HCT116 (cell line): ENCODE measurements at regions not wholly inside any gene's neighbourhood (a gene's known extent, or its start where the extent isn't known, plus 50 kb on each side); places are given as distances from the start of the nearest gene placed in this dataset.

Experiments
- ATAC-seq: fragments of 200-7000 bp; cut with Tn5 transposase; 2 replicates; pipeline ENCODE4 v1.9.1; 2020; ENCODE audit warnings: mild to moderate bottlenecking, moderate library complexity
- BruUV-seq: library from RNA; stranded (reverse); fragments of 400-500 nt; replicated peaks from 2 replicates; lab custom pipeline; 2021; lab: Mats Ljungman, UMichigan
- CTCF ChIA-PET: fragments of 300-600 bp; sonication (Branson Sonifier 250); formaldehyde crosslinking; loops from one replicate; lab custom pipeline; 2021; ENCODE audit warnings: antibody characterized with exemption; lab: Charles Lee
- POLR2A ChIA-PET: fragments of 300-600, 350-600 bp; sonication (Branson Sonifier 250); formaldehyde crosslinking; loops from one replicate; lab custom pipeline; 2021; ENCODE audit warnings: antibody characterized with exemption; lab: Charles Lee
- RAD21 ChIA-PET, 2 experiments: fragments of 300-600 bp; sonication (Branson Sonifier 250); formaldehyde crosslinking; loops; one replicate each; lab custom pipeline; 2023; ENCODE audit warnings: low total read pairs in 2 of 2; ENCODE audit not compliant: uncharacterized antibody in 2 of 2, unreplicated experiment in 2 of 2, low non-redundant PET in 1 of 2; lab: Charles Lee
- DNase-seq: peaks from one replicate; pipeline ENCODE4 v3.0.0-alpha.2; 2010; ENCODE audit warnings: low read depth, low spot score
- H2AFZ ChIP-seq: fragments of 200-600 bp; shearing (Covaris generic), sonication (generic); 2 replicates; pipeline ENCODE4 v1.6.1; 2017; ENCODE audit warnings: low read depth, mixed run types, mixed read lengths, antibody characterized with exemption, low read length; ENCODE audit not compliant: poor library complexity, severe bottlenecking
- H3K27ac ChIP-seq: 2 replicates; pipeline ENCODE4 v1.5.1; 2012; ENCODE audit warnings: low read depth, low read length
- H3K27me3 ChIP-seq: fragments of 200-600 bp; sonication (generic); 2 replicates; pipeline ENCODE4 v1.6.1; 2016; ENCODE audit warnings: mixed run types, low read length, mixed read lengths; ENCODE audit not compliant: insufficient read depth
- H3K36me3 ChIP-seq, 2 experiments: fragments of 200-500 bp in 1 of 2; fragments of 200-600 bp in 1 of 2; sonication (Bioruptor generic) in 1 of 2; sonication (generic) in 1 of 2; 2 replicates each; pipeline versions ENCODE4 v1.5.1 to v1.6.1; 2014 to 2016; ENCODE audit warnings: low read length in 2 of 2, inconsistent platforms in 1 of 2, mixed read lengths in 1 of 2, mixed run types in 1 of 2; ENCODE audit not compliant: insufficient read depth in 2 of 2, control insufficient read depth in 1 of 2
- H3K4me1 ChIP-seq, 2 experiments: fragments of 200-600 bp in 1 of 2; sonication (generic) in 1 of 2; 2 replicates each; pipeline versions ENCODE4 v1.5.1 to v1.6.1; 2012 to 2017; ENCODE audit warnings: low read length in 2 of 2, inconsistent platforms in 1 of 2, mild to moderate bottlenecking in 1 of 2, mixed read lengths in 1 of 2, mixed run types in 1 of 2, moderate library complexity in 1 of 2; ENCODE audit not compliant: insufficient read depth in 2 of 2, control insufficient read depth in 1 of 2
- H3K4me2 ChIP-seq: fragments of 200-600 bp; sonication (generic); 2 replicates; pipeline ENCODE4 v1.6.1; 2017; ENCODE audit warnings: mixed run types, low read length, mixed read lengths
- H3K4me3 ChIP-seq, 2 experiments: fragments of 200-600 bp in 1 of 2; sonication (generic) in 1 of 2; replicated peaks in 1 of 2; 2 replicates each; pipeline ENCODE4 v1.5.1; 2011 to 2016; ENCODE audit warnings: low read length in 2 of 2, control low read depth in 1 of 2, low read depth in 1 of 2, mild to moderate bottlenecking in 1 of 2, mixed read lengths in 1 of 2, mixed run types in 1 of 2
- H3K79me2 ChIP-seq: fragments of 200-600 bp; sonication (generic); 2 replicates; pipeline ENCODE4 v1.6.1; 2017; ENCODE audit warnings: mild to moderate bottlenecking, mixed run types, low read length, moderate library complexity, mixed read lengths; ENCODE audit not compliant: insufficient read depth
- H3K9ac ChIP-seq: fragments of 200-600 bp; sonication (generic); 2 replicates; pipeline ENCODE4 v1.6.1; 2016; ENCODE audit warnings: low read length, mixed read lengths
- H3K9me2 ChIP-seq: fragments of 200-600 bp; sonication (generic), shearing (Covaris generic); 2 replicates; pipeline ENCODE4 v1.6.1; 2017; ENCODE audit warnings: mixed run types, mild to moderate bottlenecking, moderate library complexity; ENCODE audit not compliant: insufficient read depth
- H3K9me3 ChIP-seq, 2 experiments: fragments of 200-500 bp in 1 of 2; fragments of 200-600 bp in 1 of 2; sonication (Bioruptor generic) in 1 of 2; sonication (generic) in 1 of 2; 2 replicates each; pipeline ENCODE4 v1.6.1; 2014 to 2017; ENCODE audit warnings: low read length in 2 of 2, mixed read lengths in 2 of 2, inconsistent platforms in 1 of 2, low read depth in 1 of 2, mild to moderate bottlenecking in 1 of 2, mixed run types in 1 of 2, moderate library complexity in 1 of 2; ENCODE audit not compliant: control insufficient read depth in 1 of 2, insufficient read depth in 1 of 2
- H4K20me1 ChIP-seq: fragments of 200-600 bp; sonication (generic), shearing (Covaris generic); 2 replicates; pipeline ENCODE4 v1.6.1; 2017; ENCODE audit warnings: mixed run types, mild to moderate bottlenecking, moderate library complexity; ENCODE audit not compliant: insufficient read depth
- CEBPB ChIP-seq: IDR thresholded peaks from 2 replicates; pipeline ENCODE4 v1.6.1; 2012; ENCODE audit warnings: low read depth
- EGR1 ChIP-seq: IDR thresholded peaks from 2 replicates; pipeline ENCODE4 v1.6.1; 2012; ENCODE audit warnings: low read depth
- ZBTB33 ChIP-seq: IDR thresholded peaks from 2 replicates; pipeline ENCODE4 v1.6.1; 2011; ENCODE audit warnings: mild to moderate bottlenecking, low read length, moderate library complexity; ENCODE audit not compliant: insufficient replicate concordance; ENCODE audit errors: extremely low read depth
- ZFX ChIP-seq: fragments of 450-650 bp; IDR thresholded peaks from 2 replicates; pipeline ENCODE4 v1.6.1; 2017
- intact Hi-C: fragments of 100-400 bp; cut with micrococcal nuclease; formaldehyde crosslinking; loops from 2 replicates; pipeline ENCODE4 v1.10.0; 2022
- TF ChIP-seq, protein P1 (sequence below), 3 experiments: fragments of 200-600 bp in 1 of 3; sonication (generic) in 1 of 3; IDR thresholded peaks in 2 of 3; conservative IDR thresholded peaks in 1 of 3; 2 replicates each; pipeline ENCODE4 v1.5.1; 2012 to 2017; ENCODE audit warnings: low read depth in 2 of 3, low read length in 2 of 3, antibody characterized with exemption in 1 of 3, borderline replicate concordance in 1 of 3, control low read depth in 1 of 3, mild to moderate bottlenecking in 1 of 3, mixed read lengths in 1 of 3, mixed run types in 1 of 3, moderate library complexity in 1 of 3; ENCODE audit not compliant: insufficient read depth in 1 of 3

GRCh38 chr5:145068721-145069120, 766.4 kb downstream of the PRELID2 start:
- Histone ChIP-seq H3K4me1 (no peaks in the 10 kb centered on the region), H2AFZ (no peak overlapping the region), H3K9me3 (no peaks in the 10 kb centered on the region), H3K27me3 (peaks cover 24% of the 10 kb centered on the region), H3K4me2 (no peak overlapping the region), H3K36me3 (no peaks in the 10 kb centered on the region), H3K4me3 (no peak overlapping the region), H4K20me1 (no peaks in the 10 kb centered on the region; the same call in 1 of the 2 replicates), H3K27ac (no peak overlapping the region), H3K79me2 (no peaks in the 10 kb centered on the region), H3K9me2 (no peaks in the 10 kb centered on the region), H3K9ac (no peak overlapping the region)
- ChIA-PET POLR2A (no interaction called here), CTCF (no interaction called here), RAD21 (no interaction called here)
- intact Hi-C loops, result no loop called here
- TF ChIP-seq ZBTB33 (no peak), CEBPB (no peak), ZFX (no peak), EGR1 (no peak)
- TF ChIP-seq, protein P1, sequence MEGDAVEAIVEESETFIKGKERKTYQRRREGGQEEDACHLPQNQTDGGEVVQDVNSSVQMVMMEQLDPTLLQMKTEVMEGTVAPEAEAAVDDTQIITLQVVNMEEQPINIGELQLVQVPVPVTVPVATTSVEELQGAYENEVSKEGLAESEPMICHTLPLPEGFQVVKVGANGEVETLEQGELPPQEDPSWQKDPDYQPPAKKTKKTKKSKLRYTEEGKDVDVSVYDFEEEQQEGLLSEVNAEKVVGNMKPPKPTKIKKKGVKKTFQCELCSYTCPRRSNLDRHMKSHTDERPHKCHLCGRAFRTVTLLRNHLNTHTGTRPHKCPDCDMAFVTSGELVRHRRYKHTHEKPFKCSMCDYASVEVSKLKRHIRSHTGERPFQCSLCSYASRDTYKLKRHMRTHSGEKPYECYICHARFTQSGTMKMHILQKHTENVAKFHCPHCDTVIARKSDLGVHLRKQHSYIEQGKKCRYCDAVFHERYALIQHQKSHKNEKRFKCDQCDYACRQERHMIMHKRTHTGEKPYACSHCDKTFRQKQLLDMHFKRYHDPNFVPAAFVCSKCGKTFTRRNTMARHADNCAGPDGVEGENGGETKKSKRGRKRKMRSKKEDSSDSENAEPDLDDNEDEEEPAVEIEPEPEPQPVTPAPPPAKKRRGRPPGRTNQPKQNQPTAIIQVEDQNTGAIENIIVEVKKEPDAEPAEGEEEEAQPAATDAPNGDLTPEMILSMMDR (IDR thresholded peaks at IDR 0.05 in 2 of 3, conservative IDR thresholded peaks at IDR 0.05 in 1 of 3; ENCODE audit: borderline replicate concordance in 1 of 3, insufficient read depth in 1 of 3, low read depth in 2 of 3, low read length in 2 of 3), result no peak
- DNase-seq (no peak), ATAC-seq (no peak)
- no TSS peak for BruUV-seq
